SU-DHL-6 (cell line): ENCODE measurements at regions not wholly inside any gene's neighbourhood (a gene's known extent, or its start where the extent isn't known, plus 50 kb on each side); places are given as distances from the start of the nearest gene placed in this dataset.
"Not testable (repeated sequence)": the region's sequence is repeated elsewhere in the genome, so short reads cannot be mapped to it uniquely, and the experiment has no call there.

Experiments
- H2AFZ ChIP-seq: fragments of 200-600 bp; sonication (generic); 2 replicates; pipeline ENCODE4 v1.6.1; 2014; ENCODE audit warnings: low read depth, mild to moderate bottlenecking, moderate library complexity, mixed read lengths, antibody characterized with exemption, low read length; ENCODE audit not compliant: severe bottlenecking
- H3F3A ChIP-seq: fragments of 200-600 bp; shearing (Covaris generic); 2 replicates; pipeline ENCODE4 v1.6.0; 2016; ENCODE audit warnings: antibody characterized with exemption, mild to moderate bottlenecking; ENCODE audit not compliant: insufficient read depth
- H3K27ac ChIP-seq: fragments of 200-600 bp; sonication (generic); 2 replicates; pipeline ENCODE4 v1.5.1; 2016; ENCODE audit warnings: low read depth, mild to moderate bottlenecking, low read length, moderate library complexity, mixed read lengths
- H3K27me3 ChIP-seq: fragments of 200-600 bp; sonication (generic), shearing (Covaris generic); 2 replicates; pipeline ENCODE4 v1.6.0; 2014; ENCODE audit warnings: mild to moderate bottlenecking, low read length
- H3K36me3 ChIP-seq: fragments of 200-600 bp; sonication (generic); 2 replicates; pipeline ENCODE4 v1.6.1; 2014; ENCODE audit warnings: mild to moderate bottlenecking, low read length, mixed read lengths
- H3K4me2 ChIP-seq: fragments of 300-600, 200-600 bp; shearing (Covaris generic), sonication (generic); 2 replicates; pipeline ENCODE4 v1.6.0; 2014; ENCODE audit warnings: low read length, low read depth, mild to moderate bottlenecking; ENCODE audit not compliant: poor library complexity, severe bottlenecking
- H3K4me3 ChIP-seq: fragments of 200-600 bp; sonication (generic); 2 replicates; pipeline ENCODE4 v1.5.1; 2014; ENCODE audit warnings: antibody characterized with exemption, low read length, mild to moderate bottlenecking, mixed read lengths; ENCODE audit not compliant: insufficient read depth, poor library complexity, severe bottlenecking
- H3K79me2 ChIP-seq: fragments of 200-600 bp; sonication (generic); 2 replicates; pipeline ENCODE4 v1.6.1; 2014; ENCODE audit warnings: mild to moderate bottlenecking, low read length, moderate library complexity; ENCODE audit not compliant: insufficient read depth
- H3K9ac ChIP-seq: fragments of 200-600 bp; sonication (generic); 2 replicates; pipeline ENCODE4 v1.7.0; 2014; ENCODE audit warnings: mild to moderate bottlenecking, low read length
- H3K9me2 ChIP-seq: fragments of 200-600 bp; sonication (generic); replicated peaks from 2 replicates; pipeline ENCODE4 v1.6.1; 2014; ENCODE audit warnings: low read length; ENCODE audit not compliant: insufficient read depth
- H3K9me3 ChIP-seq: fragments of 200-600 bp; sonication (generic); 2 replicates; pipeline ENCODE4 v1.6.1; 2014; ENCODE audit warnings: low read length, mixed read lengths; ENCODE audit not compliant: insufficient read depth
- H4K20me1 ChIP-seq: fragments of 200-600 bp; sonication (generic); 2 replicates; pipeline ENCODE4 v1.6.1; 2014; ENCODE audit warnings: low read depth, mild to moderate bottlenecking, antibody characterized with exemption, low read length, moderate library complexity, mixed read lengths
- CTCF ChIP-seq: fragments of 200-600 bp; sonication (generic); IDR thresholded peaks from one replicate; pipeline ENCODE4 v1.5.1; 2017; ENCODE audit warnings: antibody characterized with exemption, mild to moderate bottlenecking, low read length, moderate library complexity; ENCODE audit not compliant: insufficient read depth, poor library complexity, severe bottlenecking
- EZH2phosphoT487 ChIP-seq: fragments of 200-600 bp; sonication (generic), shearing (Covaris generic); conservative IDR thresholded peaks from 2 replicates; pipeline ENCODE4 v1.6.1; 2018; ENCODE audit warnings: mild to moderate bottlenecking, antibody characterized with exemption, low read length, moderate library complexity, mixed read lengths

DNA sequence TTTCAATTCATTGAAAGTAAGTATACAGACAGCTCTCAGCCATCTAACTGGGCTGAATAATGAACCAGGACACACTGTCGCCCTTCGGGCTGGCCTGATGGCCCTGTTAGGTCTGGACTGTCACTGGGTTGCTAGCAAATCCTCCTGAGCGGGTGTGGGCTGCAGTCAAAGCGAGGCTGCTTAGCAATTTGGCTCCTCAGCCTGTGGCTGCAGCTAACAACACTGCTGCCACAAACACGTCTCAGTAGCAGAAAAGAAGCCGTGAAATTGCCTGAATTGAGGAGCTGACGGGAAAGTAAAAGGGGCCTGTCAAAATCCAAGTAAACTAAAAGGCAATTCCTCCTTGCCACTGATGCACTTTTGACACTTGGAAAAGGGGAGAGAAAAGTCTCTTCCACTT, 72.8 kb downstream of the SMIM20 start:
- no peak overlapping the region for H3K4me2 ChIP-seq
- H3K27me3 ChIP-seq = no peaks in the 10 kb centered on the region
- no peak overlapping the region for H3K9ac ChIP-seq
- no peaks in the 10 kb centered on the region for H3F3A ChIP-seq
- H2AFZ ChIP-seq = no peak overlapping the region
- H4K20me1 ChIP-seq = no peaks in the 10 kb centered on the region
- H3K9me2 ChIP-seq = no peaks in the 10 kb centered on the region
- H3K4me3 ChIP-seq = no peak overlapping the region
- H3K79me2 ChIP-seq = no peaks in the 10 kb centered on the region
- H3K27ac ChIP-seq = no peak overlapping the region
- TF ChIP-seq EZH2phosphoT487 (no peak), CTCF (no peak)
- H3K9me3 ChIP-seq = no peaks in the 10 kb centered on the region
- no peaks in the 10 kb centered on the region for H3K36me3 ChIP-seq

DNA sequence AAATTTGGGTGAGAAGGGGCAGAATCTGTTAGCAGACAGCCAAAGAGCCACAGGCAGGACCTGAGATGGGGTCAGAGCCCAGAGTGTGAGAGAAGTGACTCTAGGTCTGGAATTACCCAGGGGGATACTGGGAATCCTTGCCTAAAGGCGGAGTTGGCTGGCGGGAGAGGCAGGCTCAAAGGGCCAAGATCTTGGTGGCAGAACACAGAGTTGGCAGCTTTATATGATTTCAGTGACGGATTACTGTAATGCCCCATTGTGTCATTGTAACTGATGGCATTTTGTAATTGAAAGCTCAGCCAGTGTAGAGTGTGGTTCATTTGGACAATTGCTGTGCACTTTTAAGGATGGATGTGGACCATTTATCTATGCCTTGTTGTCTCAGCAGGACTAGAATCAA, 77.3 kb downstream of the SMIM20 start:
- H3K4me2 ChIP-seq = no peak overlapping the region
- no peaks in the 10 kb centered on the region for H3K9me2 ChIP-seq
- H3K9ac ChIP-seq = no peak overlapping the region
- H3K27ac ChIP-seq = no peak overlapping the region
- no peaks in the 10 kb centered on the region for H3K9me3 ChIP-seq
- no peak overlapping the region for H3K4me3 ChIP-seq
- no peaks in the 10 kb centered on the region for H3K79me2 ChIP-seq
- no peaks in the 10 kb centered on the region for H4K20me1 ChIP-seq
- H3F3A ChIP-seq = no peaks in the 10 kb centered on the region
- TF ChIP-seq CTCF (no peak), EZH2phosphoT487 (no peak)
- H3K36me3 ChIP-seq = no peaks in the 10 kb centered on the region
- no peak overlapping the region for H2AFZ ChIP-seq
- no peaks in the 10 kb centered on the region for H3K27me3 ChIP-seq

GRCh38 chr4:25993395-25994185, 79.6 kb downstream of the SMIM20 start:
- Histone ChIP-seq H4K20me1 (no peaks in the 10 kb centered on the region), H3K36me3 (no peaks in the 10 kb centered on the region), H3K9ac (no peak overlapping the region), H3F3A (no peaks in the 10 kb centered on the region), H2AFZ (no peak overlapping the region), H3K4me2 (peak overlapping the region; percentile 5), H3K9me3 (no peaks in the 10 kb centered on the region), H3K27me3 (no peaks in the 10 kb centered on the region), H3K79me2 (no peaks in the 10 kb centered on the region), H3K9me2 (no peaks in the 10 kb centered on the region), H3K27ac (no peak overlapping the region), H3K4me3 (no peak overlapping the region)
- TF ChIP-seq EZH2phosphoT487 (no peak), CTCF (peak; percentile 15)

GRCh38 chr4:25994577-25994976, 80.6 kb downstream of the SMIM20 start:
- H3K9ac ChIP-seq, H2AFZ ChIP-seq: not testable (repeated sequence)

More at GRCh38 chr4:25994577-25994976, 80.6 kb downstream of the SMIM20 start:
- H3K9me3 ChIP-seq, H3K4me2 ChIP-seq, H3K36me3 ChIP-seq, H3F3A ChIP-seq, H3K79me2 ChIP-seq, H3K27me3 ChIP-seq, H3K4me3 ChIP-seq, H4K20me1 ChIP-seq, H3K9me2 ChIP-seq, H3K27ac ChIP-seq: not testable (repeated sequence)
